DND-41 (cell line): ENCODE measurements at regions not wholly inside any gene's neighbourhood (a gene's known extent, or its start where the extent isn't known, plus 50 kb on each side); places are given as distances from the start of the nearest gene placed in this dataset.

ENCODE experiments used
- EZH2 ChIP-seq: IDR thresholded peaks from 3 replicates; pipeline ENCODE4 v1.6.1; 2012; ENCODE audit warnings: borderline replicate concordance, low read depth, mild to moderate bottlenecking, moderate library complexity, low read length, inconsistent platforms; ENCODE audit not compliant: severe bottlenecking
- TF ChIP-seq, protein P1 (sequence below): IDR thresholded peaks from 2 replicates; pipeline ENCODE4 v1.5.1; 2012; ENCODE audit warnings: borderline replicate concordance, low read length, moderate library complexity, mild to moderate bottlenecking; ENCODE audit not compliant: poor library complexity, severe bottlenecking; ENCODE audit errors: extremely low read depth

DNA sequence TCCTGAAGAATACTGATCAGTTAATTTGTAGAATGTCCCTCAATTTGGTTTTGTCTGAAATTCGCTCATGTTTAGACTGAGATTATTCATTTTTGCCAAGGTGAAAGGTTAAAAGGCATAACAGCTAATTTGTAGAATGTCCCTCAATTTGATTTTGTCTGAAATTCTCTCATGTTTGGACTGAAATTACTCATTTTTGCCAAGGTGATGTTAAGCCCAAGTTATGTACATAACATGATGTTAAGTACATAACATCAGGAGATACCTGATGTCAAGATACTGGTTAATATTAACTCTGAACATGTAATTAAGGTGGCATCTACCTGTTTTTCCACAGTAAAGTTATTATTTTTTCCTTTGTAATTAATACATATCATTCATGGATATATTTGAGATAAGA lies 243.4 kb upstream of the PMFBP1 start:
- TF ChIP-seq, protein P1, sequence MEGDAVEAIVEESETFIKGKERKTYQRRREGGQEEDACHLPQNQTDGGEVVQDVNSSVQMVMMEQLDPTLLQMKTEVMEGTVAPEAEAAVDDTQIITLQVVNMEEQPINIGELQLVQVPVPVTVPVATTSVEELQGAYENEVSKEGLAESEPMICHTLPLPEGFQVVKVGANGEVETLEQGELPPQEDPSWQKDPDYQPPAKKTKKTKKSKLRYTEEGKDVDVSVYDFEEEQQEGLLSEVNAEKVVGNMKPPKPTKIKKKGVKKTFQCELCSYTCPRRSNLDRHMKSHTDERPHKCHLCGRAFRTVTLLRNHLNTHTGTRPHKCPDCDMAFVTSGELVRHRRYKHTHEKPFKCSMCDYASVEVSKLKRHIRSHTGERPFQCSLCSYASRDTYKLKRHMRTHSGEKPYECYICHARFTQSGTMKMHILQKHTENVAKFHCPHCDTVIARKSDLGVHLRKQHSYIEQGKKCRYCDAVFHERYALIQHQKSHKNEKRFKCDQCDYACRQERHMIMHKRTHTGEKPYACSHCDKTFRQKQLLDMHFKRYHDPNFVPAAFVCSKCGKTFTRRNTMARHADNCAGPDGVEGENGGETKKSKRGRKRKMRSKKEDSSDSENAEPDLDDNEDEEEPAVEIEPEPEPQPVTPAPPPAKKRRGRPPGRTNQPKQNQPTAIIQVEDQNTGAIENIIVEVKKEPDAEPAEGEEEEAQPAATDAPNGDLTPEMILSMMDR = no peak
- TF ChIP-seq EZH2 = no peak
